ENCODE measurements at regions not wholly inside any gene's neighbourhood (a gene's known extent, or its start where the extent isn't known, plus 50 kb on each side); places are given as distances from the start of the nearest gene placed in this dataset.
A peak's percentile ranks its signal among the peaks of the same experiment; 100 is the strongest.

- DNase-seq: no peak
Measured at GRCh38 chr11:30089921-30090320, 73.1 kb upstream of the KCNA4 start.

DNA sequence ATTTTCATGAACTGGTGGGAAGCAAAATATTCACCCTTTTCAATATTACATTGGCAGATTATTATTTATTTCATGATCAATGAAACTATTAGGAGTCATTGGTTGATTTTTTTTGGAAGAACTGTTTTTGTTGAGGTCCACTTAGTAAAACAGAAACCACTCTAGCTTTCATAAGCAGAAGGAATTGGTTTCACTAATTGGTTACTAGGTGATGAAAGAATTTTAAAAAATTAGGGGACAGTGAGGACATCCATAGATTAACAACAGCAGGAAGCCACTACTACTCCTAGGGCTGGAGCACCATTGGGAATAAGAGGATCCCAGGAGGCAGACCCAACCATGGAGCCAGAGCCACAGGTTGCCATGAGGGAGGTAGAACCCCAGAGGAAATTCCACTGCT, 74.4 kb upstream of the KCNA4 start:
- no peak for DNase-seq

DNA sequence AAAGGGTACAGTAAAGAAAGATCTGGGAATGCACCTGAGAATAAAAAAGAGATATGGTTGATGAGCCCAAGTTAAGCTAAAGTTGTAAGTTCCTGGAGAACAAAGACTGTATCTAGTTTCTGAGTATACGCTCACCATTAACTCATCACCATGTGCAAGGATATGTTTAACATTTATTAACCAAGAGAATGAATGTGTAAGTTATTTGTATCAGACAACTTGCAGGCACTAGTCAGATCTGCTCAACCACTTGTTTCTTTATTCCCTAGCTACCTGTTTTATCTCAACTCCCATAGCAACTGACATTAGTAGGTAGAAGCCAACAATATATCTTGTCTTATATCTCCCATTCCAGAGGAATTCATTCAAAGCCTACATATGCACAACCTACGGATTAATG, 74.9 kb upstream of the KCNA4 start:
- DNase-seq: no peak

DNA sequence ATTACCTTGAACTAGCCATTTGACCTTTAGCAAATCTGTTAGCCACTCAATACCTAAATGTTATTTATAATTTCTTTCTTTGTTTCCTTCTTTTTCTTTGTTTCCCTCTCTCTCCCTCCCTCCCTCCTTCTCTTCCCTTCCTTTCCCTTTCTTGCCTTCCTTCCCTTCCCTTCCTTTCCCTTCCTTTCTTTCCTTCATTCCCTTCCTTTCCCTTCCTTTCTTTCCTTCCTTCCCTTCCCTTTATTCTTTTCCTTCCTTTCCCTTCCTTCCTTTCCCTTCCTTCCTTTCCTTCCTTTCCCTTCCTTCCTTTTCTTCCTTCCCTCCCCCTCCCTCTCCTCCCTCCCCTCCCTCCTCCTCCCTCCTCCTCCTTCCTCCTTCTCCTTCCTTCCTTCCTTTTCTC, 75.7 kb upstream of the KCNA4 start:
- no peak for DNase-seq

GRCh38 chr11:30100495-30100894, 83.7 kb upstream of the KCNA4 start:
- DNase-seq: no peak

- DNase-seq: peak; percentile 26
Measured at GRCh38 chr11:30106222-30107181, 89.7 kb upstream of the KCNA4 start.

DNA sequence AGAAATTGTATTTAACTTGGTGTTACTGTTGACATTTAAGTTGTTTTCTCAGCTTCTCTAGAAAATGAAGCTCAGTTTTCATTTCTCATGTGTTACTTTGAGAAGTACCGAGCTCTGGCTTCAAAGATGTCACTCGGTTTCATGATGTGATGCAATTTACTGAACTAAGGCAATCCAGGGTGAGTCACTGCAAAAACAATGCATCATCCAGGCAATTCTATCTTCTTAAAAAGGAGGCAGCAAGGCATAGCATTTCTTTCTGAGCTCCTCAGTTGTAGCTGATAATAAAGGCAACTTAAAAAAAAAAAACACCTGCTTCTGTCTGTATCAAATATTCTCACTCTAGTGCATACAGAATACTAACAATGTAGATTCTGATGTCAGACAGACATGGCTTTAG, 91.1 kb upstream of the KCNA4 start:
- DNase-seq: peak; percentile 87

GRCh38 chr11:30109774-30110173, 92.9 kb upstream of the KCNA4 start:
- no peak for DNase-seq

DNA sequence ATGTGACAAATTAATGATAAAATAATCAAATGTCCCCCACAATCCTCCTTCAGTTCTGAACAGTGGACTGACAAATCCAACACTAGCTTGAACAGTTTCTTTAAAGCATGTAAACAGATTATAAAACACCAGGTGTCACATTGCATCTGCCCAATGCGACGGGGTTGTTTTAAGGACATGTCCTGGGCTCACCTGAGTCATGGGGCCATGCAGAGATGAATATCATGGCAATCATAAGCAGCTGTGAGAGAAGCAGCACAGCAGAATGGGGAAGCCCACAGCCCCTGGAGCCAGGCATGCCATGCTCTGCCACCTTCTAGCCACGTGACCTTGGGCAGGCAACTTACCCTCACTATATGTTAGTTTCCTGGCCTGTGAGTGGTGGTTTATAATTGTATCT, 93.9 kb upstream of the KCNA4 start:
- DNase-seq: no peak

DNA sequence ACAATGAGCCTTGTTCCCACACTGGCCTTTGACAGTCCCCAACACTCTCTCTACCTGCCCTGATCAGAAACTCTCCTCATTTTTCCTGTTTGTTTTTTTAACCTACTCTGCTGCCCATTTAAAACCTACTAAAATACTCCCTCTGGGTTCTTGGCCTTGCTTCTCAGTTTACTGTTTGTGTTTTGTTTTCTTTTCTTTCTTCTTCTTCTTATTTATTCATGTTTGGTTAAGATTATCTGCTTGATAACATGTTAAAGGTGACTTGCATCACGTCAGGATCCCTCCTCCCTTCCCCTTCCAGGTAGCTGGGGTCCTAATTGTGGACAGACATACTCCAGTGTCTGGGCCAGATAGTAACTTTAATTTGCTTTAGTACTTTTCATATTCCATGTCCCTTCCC, 95.0 kb upstream of the KCNA4 start:
- DNase-seq: no peak

DNA sequence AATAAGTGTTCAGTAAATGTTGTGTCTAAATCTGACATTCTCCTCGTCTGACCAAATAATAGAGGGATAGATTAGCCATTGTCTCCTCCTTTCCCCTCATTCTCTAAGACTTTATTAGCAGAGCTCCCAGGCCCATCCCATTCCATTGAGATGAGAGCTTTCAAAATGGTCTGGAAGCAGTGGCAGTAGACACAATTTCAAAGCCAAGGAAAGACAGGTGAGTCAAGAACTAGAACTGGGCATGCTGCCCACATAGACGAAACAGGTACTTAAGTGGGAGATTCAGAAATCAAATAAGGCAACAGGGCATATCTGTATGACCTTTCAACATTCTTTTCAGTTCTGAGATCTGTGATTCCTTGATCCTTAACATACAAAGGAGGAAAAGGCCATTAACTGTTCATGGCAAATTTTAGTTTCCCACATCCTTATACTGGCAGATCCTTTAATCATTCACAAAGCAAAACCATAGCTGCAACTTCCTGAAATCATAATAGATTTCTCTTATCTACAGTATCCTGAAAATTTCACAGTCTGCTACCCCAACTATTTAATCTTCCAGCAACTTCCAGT, 96.6 kb upstream of the KCNA4 start:
- no peak for DNase-seq

- no peak for DNase-seq
Measured at GRCh38 chr11:30116512-30116911, 99.7 kb upstream of the KCNA4 start.

GRCh38 chr11:30120045-30120589, 103.3 kb upstream of the KCNA4 start:
- DNase-seq: no peak

- peak; percentile 63 for DNase-seq
Measured at GRCh38 chr11:30125456-30125855, 105.4 kb upstream of the FSHB start.

DNA sequence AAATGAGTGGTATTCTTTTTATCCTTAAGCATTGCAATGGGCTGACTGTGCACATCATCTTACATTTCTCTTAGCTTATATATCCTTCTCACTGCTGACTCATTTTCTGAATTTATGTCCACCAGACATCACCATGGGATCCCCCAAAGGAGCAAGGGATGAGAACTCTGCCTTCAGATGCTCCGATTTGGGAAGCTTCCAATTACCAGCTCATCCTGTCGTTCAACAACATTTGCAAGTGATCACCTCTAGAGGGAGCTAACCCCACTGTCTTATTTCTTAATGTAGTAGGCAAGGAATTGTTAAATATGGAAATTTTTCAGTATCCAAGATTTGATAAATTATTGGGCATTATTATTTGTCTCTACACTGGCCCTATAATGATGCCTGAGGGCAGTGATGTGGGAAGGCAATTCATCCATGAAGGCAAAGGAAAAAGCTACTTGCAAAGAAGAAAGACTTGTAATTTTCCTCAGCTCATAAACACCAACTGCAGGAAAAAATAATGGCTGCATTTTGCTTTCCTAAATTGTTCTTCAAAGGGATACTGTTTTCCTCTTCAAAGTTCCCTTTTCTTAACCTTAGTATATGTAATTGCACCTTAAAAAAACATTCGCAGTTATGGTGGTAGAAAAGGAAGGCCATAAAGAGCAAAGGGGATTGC, 102.4 kb upstream of the FSHB start:
- DNase-seq: peak; percentile 94

GRCh38 chr11:30131535-30131934, 99.3 kb upstream of the FSHB start:
- DNase-seq: peak; percentile 47

- DNase-seq: no peak
Measured at GRCh38 chr11:30133281-30133680, 97.5 kb upstream of the FSHB start.

DNA sequence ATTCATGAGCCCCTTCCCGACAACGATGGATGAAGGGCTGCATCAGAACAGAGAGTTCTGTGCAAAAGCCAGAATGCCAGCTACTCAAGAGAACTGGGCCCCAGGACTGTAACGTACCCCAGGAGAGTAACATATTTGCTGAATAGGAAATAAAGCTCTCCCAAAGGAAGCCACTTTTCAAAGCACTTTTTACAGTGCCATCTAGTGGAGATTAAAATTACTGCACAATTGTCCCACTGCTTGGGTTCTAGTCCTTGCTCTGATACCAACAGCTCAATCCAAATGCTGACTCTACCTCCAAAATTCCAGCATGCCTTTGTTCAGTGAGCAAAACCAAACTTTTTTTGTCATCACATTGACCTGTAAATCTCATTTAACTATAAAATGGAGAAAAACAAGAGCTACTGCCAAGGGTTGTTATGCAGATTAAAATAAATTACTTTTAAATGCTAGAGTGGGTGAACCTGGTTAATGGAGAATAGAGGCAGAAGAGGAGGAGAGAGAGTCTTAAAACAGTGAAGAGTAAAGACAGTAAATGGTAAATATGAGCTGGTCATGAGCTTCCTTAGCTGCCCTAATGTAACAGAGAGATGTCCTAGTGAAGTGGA, 87.6 kb upstream of the FSHB start:
- peak; percentile 48 for DNase-seq

- DNase-seq: no peak
Measured at GRCh38 chr11:30147293-30147692, 83.5 kb upstream of the FSHB start.

DNA sequence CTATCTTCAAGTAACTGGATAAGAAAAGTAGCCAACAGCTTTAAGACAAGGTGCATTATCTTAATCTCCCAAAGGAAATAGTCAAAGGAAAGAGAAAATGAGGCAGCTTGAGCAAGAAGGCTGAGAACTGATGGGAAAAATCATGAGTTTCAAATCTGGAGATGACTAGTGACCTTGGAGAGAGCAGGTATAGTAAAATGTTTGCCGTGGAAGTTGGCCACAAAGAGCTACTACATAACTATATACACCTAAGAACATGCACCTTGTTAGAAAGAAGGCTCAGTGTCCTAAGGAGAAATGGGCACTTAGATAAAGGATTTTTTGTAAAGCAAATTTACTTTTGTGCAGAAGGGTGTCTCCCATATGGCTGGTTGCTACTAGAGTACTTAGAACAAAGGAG, 80.8 kb upstream of the FSHB start:
- no peak for DNase-seq

DNA sequence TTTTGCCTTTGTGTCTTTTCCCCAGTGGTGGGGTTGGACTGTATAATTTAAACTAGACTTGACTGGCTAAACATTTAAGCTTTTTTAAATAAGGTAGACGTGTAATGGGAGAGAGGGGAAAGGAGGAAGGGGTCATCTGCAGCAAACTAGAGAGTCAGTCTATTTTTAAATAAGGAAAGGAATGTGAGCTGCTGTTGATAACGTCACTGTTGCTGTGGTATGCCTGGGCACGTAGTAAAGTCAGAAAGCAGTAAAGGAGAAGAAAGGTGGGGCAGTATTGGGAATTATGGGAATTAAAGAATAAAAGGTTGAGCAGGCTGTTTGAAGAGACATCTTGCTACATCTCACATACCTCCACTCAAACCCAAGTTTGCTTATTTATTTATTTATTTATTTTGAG, 80.4 kb upstream of the FSHB start:
- no peak for DNase-seq

DNA sequence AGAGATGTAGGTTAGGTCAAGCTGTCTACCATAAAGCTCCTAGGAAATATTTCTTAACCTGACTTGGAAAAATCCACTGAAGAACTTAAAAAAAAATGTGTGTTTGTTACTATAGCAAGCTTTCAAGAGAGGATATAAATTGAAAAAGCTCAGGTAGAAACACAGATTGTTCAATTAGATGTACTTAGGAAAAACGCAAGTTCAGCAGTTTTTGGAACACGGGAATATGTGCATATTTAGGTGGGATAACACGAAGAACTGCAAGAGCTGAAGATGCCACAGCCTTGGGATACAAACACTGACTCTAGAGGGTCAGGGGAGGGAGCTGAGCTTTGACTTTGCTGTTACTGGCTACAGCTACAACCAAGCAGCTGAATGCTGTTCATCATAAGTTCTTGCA, 77.8 kb upstream of the FSHB start:
- no peak for DNase-seq

DNA sequence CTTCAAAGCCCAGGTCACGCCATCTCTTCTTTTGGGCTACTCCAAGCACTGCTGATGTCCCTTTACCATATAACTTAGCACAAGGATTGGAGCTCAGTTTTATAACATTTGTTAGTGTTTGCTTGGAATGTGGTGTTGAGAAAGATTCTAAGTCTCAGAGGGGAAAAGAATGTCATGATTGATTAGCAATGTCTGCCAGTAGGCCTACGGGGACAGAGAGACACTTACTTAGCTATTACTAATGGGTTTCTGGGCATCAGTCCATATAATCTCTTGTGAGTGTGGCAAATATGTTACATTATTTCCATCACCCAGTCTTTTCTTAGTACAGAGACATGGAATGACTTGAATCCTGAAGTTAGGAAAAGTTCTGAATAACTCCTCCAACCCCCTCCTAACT, 75.4 kb upstream of the FSHB start:
- DNase-seq: peak; percentile 73

Data from fibroblast of upper back skin (primary cell).